Pancreas (tissue), 10 donors: ENCODE measurements at regions not wholly inside any gene's neighbourhood (a gene's known extent, or its start where the extent isn't known, plus 50 kb on each side); places are given as distances from the start of the nearest gene placed in this dataset.

Source experiments
- ATAC-seq, 4 donors: fragments of 200-7000 bp; cut with Tn5 transposase; one replicate each; pipeline versions ENCODE4 v1.8.0 to v1.9.1; 2020; ENCODE audit warnings: mild to moderate bottlenecking in 4 of 4, moderate library complexity in 4 of 4
- DNase-seq, 6 donors: peaks; one replicate each; pipeline ENCODE4 v3.0.0-alpha.2; 2020
- FAIRE-seq: peaks from 2 replicates; lab custom pipeline; 2012; peaks lifted over from hg19 to GRCh38; lab: Jason Lieb, UNC
- H3K27ac ChIP-seq, 4 donors: fragments of 200-600 bp; sonication (generic); 1 replicate in 3 of 4; 2 replicates in 1 of 4; pipeline versions ENCODE4 v1.5.0 to v1.8.0; 2020
- H3K27me3 ChIP-seq, 4 donors: fragments of 200-600 bp; one replicate each; pipeline ENCODE4 v1.8.0; 2021
- H3K36me3 ChIP-seq, 3 donors: fragments of 200-600 bp; sonication (generic) in 1 of 3; one replicate each; pipeline versions ENCODE4 v1.5.0 to v1.8.0; 2020 to 2021
- H3K4me1 ChIP-seq, 3 donors: fragments of 200-600 bp; one replicate each; pipeline ENCODE4 v1.8.0; 2021
- H3K4me3 ChIP-seq, 4 donors: fragments of 200-600 bp; sonication (generic) in 2 of 4; one replicate each; pipeline versions ENCODE4 v1.5.0 to v1.8.0; 2020 to 2021
- H3K9me3 ChIP-seq, 4 donors: fragments of 200-600 bp; one replicate each; pipeline ENCODE4 v1.8.0; 2021
- CTCF ChIP-seq, 4 donors: fragments of 200-600 bp; sonication (generic) in 3 of 4; IDR thresholded peaks; one replicate each; pipeline versions ENCODE4 v1.5.0 to v1.8.0; 2021; ENCODE audit warnings: antibody characterized with exemption in 4 of 4
- WGBS, 2 donors: extraction: QIAGEN DNeasy Blood & Tissue Kit; methylation state at CpG; one replicate each; pipeline ENCODE4 v1.1.7; 2013; 5-methylcytosine and 5-hydroxymethylcytosine counted together
- intact Hi-C, 3 donors: fragments of 100-400 bp; cut with DNase I; formaldehyde crosslinking; loops; one replicate each; pipeline versions ENCODE4 v1.11.1 to v1.14.2; 2022
- donor health status: healthy with polysubstance abuse.
- donor health status: DM: no; HTN: no; CAD: no; lungs with moderate emphysema.
- donor health status: DM: no; HTN: no; CAD: no.
- donor health status: control.
- donor health status: control.
- donor health status: Bipolar disorder and iron deficiency.
- donor health status: DM: yes; HTN: yes; CAD: no.
- donor health status: DM: no; HTN: no; CAD: no.
- donor health status: DM: no; HTN: no; CAD: no.
- donor health status: DM: yes; HTN: yes; CAD: no.

GRCh38 chr7:155138204-155138603 lies 68.1 kb downstream of the HTR5A start:
- Histone ChIP-seq H3K4me3 (no peak overlapping the region), H3K27me3 (no peaks in the 10 kb centered on the region), H3K9me3 (no peaks in the 10 kb centered on the region), H3K27ac (no peak overlapping the region), H3K36me3 (no peaks in the 10 kb centered on the region), H3K4me1 (no peaks in the 10 kb centered on the region)
- DNase-seq: no peak
- no peak for TF ChIP-seq CTCF (IDR thresholded peaks at IDR 0.05)
- ATAC-seq: no peak
- FAIRE-seq: no peak
- WGBS, 2 donors: 68 to 86% methylated on average over 4 of the region's 4 CpGs
- intact Hi-C loops: no loop called here

GRCh38 chr7:155141562-155141961 lies 71.4 kb downstream of the HTR5A start:
- WGBS, 2 donors: 39 to 47% methylated on average over 5 of the region's 5 CpGs
- FAIRE-seq: no peak
- Histone ChIP-seq H3K9me3 (no peaks in the 10 kb centered on the region), H3K4me3 (no peak overlapping the region), H3K4me1 (no peaks in the 10 kb centered on the region), H3K27me3 (no peaks in the 10 kb centered on the region), H3K36me3 (no peaks in the 10 kb centered on the region), H3K27ac (no peak overlapping the region)
- no peak for DNase-seq
- intact Hi-C loops: no loop called here
- no peak for TF ChIP-seq CTCF (IDR thresholded peaks at IDR 0.05)
- ATAC-seq: no peak

GRCh38 chr7:155143381-155143780 lies 73.3 kb downstream of the HTR5A start:
- no peak for TF ChIP-seq CTCF (IDR thresholded peaks at IDR 0.05)
- no peak for DNase-seq
- intact Hi-C loops: no loop called here
- FAIRE-seq: no peak
- 65% methylated on average over 9 of the region's 9 CpGs for WGBS, 2 donors
- Histone ChIP-seq H3K9me3 (no peaks in the 10 kb centered on the region), H3K36me3 (no peaks in the 10 kb centered on the region), H3K27ac (no peak overlapping the region), H3K4me3 (no peak overlapping the region), H3K27me3 (no peaks in the 10 kb centered on the region), H3K4me1 (no peaks in the 10 kb centered on the region)
- ATAC-seq: no peak

GRCh38 chr7:155144371-155144770 lies 74.2 kb downstream of the HTR5A start:
- WGBS, 2 donors: 52 to 55% methylated on average over 6 of the region's 6 CpGs
- H3K27ac ChIP-seq: no peak overlapping the region
- no peak for FAIRE-seq
- no peak for ATAC-seq
- H3K4me1 ChIP-seq: no peaks in the 10 kb centered on the region
- no peak overlapping the region for H3K4me3 ChIP-seq
- no peaks in the 10 kb centered on the region for H3K27me3 ChIP-seq
- intact Hi-C loops: no loop called here
- no peak for TF ChIP-seq CTCF (IDR thresholded peaks at IDR 0.05)
- no peaks in the 10 kb centered on the region for H3K9me3 ChIP-seq
- DNase-seq: no peak
- H3K36me3 ChIP-seq: no peaks in the 10 kb centered on the region

- Histone ChIP-seq H3K27me3 (no peaks in the 10 kb centered on the region), H3K4me3 (no peak overlapping the region), H3K9me3 (no peaks in the 10 kb centered on the region), H3K27ac (no peak overlapping the region), H3K4me1 (no peaks in the 10 kb centered on the region), H3K36me3 (no peaks in the 10 kb centered on the region)
- FAIRE-seq: no peak
- ATAC-seq: no peak
- WGBS, 2 donors: 56% methylated on average over 9 of the region's 9 CpGs
- DNase-seq: no peak
- intact Hi-C loops: no loop called here
- TF ChIP-seq CTCF (IDR thresholded peaks at IDR 0.05): no peak
Observed at GRCh38 chr7:155145477-155146255, 75.5 kb downstream of the HTR5A start.
